ENCODE measurements at regions not wholly inside any gene's neighbourhood (a gene's known extent, or its start where the extent isn't known, plus 50 kb on each side); places are given as distances from the start of the nearest gene placed in this dataset.

- no peaks in the 10 kb centered on the region for H3K36me3 Mint-ChIP-seq
- TF ChIP-seq NR1H2 (CRISPR knock-in tag; IDR thresholded peaks at IDR 0.05) (no peak), ZNF121 (CRISPR knock-in tag; IDR thresholded peaks at IDR 0.05) (no peak), USF1 (CRISPR knock-in tag; IDR thresholded peaks at IDR 0.05) (no peak), MYBL2 (CRISPR knock-in tag; IDR thresholded peaks at IDR 0.05) (no peak), ZNF423 (CRISPR knock-in tag; IDR thresholded peaks at IDR 0.05) (no peak), ARID4B (CRISPR knock-in tag; IDR thresholded peaks at IDR 0.05; ENCODE audit: borderline replicate concordance) (no peak), ZNF219 (CRISPR knock-in tag; IDR thresholded peaks at IDR 0.05; ENCODE audit: borderline replicate concordance) (no peak)
- no peaks in the 10 kb centered on the region for H3K27me3 Mint-ChIP-seq (ENCODE audit: low read depth)
- no peak overlapping the region for H3K27ac Mint-ChIP-seq
- H3K4me3 Mint-ChIP-seq: no peak overlapping the region
- peaks cover 11% of the 10 kb centered on the region for H3K4me1 Mint-ChIP-seq
- POLR2A ChIA-PET: no interaction called here
- H3K9me3 Mint-ChIP-seq: no peaks in the 10 kb centered on the region
- ATAC-seq (no peak), DNase-seq (ENCODE audit: low spot score) (no peak)
- CTCF ChIA-PET: interaction anchor here (1.1 kb wide), 1 partner anchor 27 kb away, joined by 3 read pairs; no protein-coding TSS in a partner anchor
These were observed 599.9 kb downstream of the SOX5 start for GRCh38 chr12:23349564-23349963.

GRCh38 chr12:23350808-23351207 lies 598.7 kb downstream of the SOX5 start:
- POLR2A ChIA-PET: no interaction called here
- peaks cover 11% of the 10 kb centered on the region for H3K4me1 Mint-ChIP-seq
- H3K9me3 Mint-ChIP-seq: no peaks in the 10 kb centered on the region
- H3K27me3 Mint-ChIP-seq (ENCODE audit: low read depth): no peaks in the 10 kb centered on the region
- DNase-seq (ENCODE audit: low spot score) (no peak), ATAC-seq (no peak)
- CTCF ChIA-PET: no interaction called here
- H3K4me3 Mint-ChIP-seq: no peak overlapping the region
- H3K36me3 Mint-ChIP-seq: no peaks in the 10 kb centered on the region
- no peak overlapping the region for H3K27ac Mint-ChIP-seq
- no peak for TF ChIP-seq JAZF1 (CRISPR knock-in tag; IDR thresholded peaks at IDR 0.05)
- no peak for TF ChIP-seq PRRX2 (CRISPR knock-in tag; IDR thresholded peaks at IDR 0.05)
- no peak for TF ChIP-seq ARID4B (CRISPR knock-in tag; IDR thresholded peaks at IDR 0.05; ENCODE audit: borderline replicate concordance)
- no peak for TF ChIP-seq NR3C1 (CRISPR knock-in tag; conservative IDR thresholded peaks at IDR 0.05; ENCODE audit: low read depth)
- no peak for TF ChIP-seq NFYB (CRISPR knock-in tag; conservative IDR thresholded peaks at IDR 0.05; ENCODE audit: low read depth)
- no peak for TF ChIP-seq AFF4 (CRISPR knock-in tag; IDR thresholded peaks at IDR 0.05; ENCODE audit: borderline replicate concordance)
- no peak for TF ChIP-seq KAT7 (CRISPR knock-in tag; IDR thresholded peaks at IDR 0.05; ENCODE audit: borderline replicate concordance)
- no peak for TF ChIP-seq E2F5 (CRISPR knock-in tag; IDR thresholded peaks at IDR 0.05)
- no peak for TF ChIP-seq HMGA2 (CRISPR knock-in tag; IDR thresholded peaks at IDR 0.05)
- no peak for TF ChIP-seq FOXP1 (CRISPR knock-in tag; IDR thresholded peaks at IDR 0.05; ENCODE audit: borderline replicate concordance)
- no peak for TF ChIP-seq TCF7 (CRISPR knock-in tag; IDR thresholded peaks at IDR 0.05; ENCODE audit: low read depth)
- no peak for TF ChIP-seq ZNF263 (CRISPR knock-in tag; IDR thresholded peaks at IDR 0.05; ENCODE audit: low read depth)
- no peak for TF ChIP-seq ZNF425 (CRISPR knock-in tag; conservative IDR thresholded peaks at IDR 0.05)
- TF ChIP-seq TP53 (CRISPR knock-in tag; IDR thresholded peaks at IDR 0.05): no peak
